HCT116 (cell line): ENCODE measurements at regions not wholly inside any gene's neighbourhood (a gene's known extent, or its start where the extent isn't known, plus 50 kb on each side); places are given as distances from the start of the nearest gene placed in this dataset.

Experiments used
- ATAC-seq: fragments of 200-7000 bp; cut with Tn5 transposase; 2 replicates; pipeline ENCODE4 v1.9.1; 2020; ENCODE audit warnings: mild to moderate bottlenecking, moderate library complexity
- BruUV-seq: library from RNA; stranded (reverse); fragments of 400-500 nt; replicated peaks from 2 replicates; lab custom pipeline; 2021; lab: Mats Ljungman, UMichigan
- CTCF ChIA-PET: fragments of 300-600 bp; sonication (Branson Sonifier 250); formaldehyde crosslinking; loops from one replicate; lab custom pipeline; 2021; ENCODE audit warnings: antibody characterized with exemption; lab: Charles Lee
- POLR2A ChIA-PET: fragments of 300-600, 350-600 bp; sonication (Branson Sonifier 250); formaldehyde crosslinking; loops from one replicate; lab custom pipeline; 2021; ENCODE audit warnings: antibody characterized with exemption; lab: Charles Lee
- RAD21 ChIA-PET, 2 experiments: fragments of 300-600 bp; sonication (Branson Sonifier 250); formaldehyde crosslinking; loops; one replicate each; lab custom pipeline; 2023; ENCODE audit warnings: low total read pairs in 2 of 2; ENCODE audit not compliant: uncharacterized antibody in 2 of 2, unreplicated experiment in 2 of 2, low non-redundant PET in 1 of 2; lab: Charles Lee
- DNase-seq: peaks from one replicate; pipeline ENCODE4 v3.0.0-alpha.2; 2010; ENCODE audit warnings: low read depth, low spot score
- H2AFZ ChIP-seq: fragments of 200-600 bp; shearing (Covaris generic), sonication (generic); 2 replicates; pipeline ENCODE4 v1.6.1; 2017; ENCODE audit warnings: low read depth, mixed run types, mixed read lengths, antibody characterized with exemption, low read length; ENCODE audit not compliant: poor library complexity, severe bottlenecking
- H3K27ac ChIP-seq: 2 replicates; pipeline ENCODE4 v1.5.1; 2012; ENCODE audit warnings: low read depth, low read length
- H3K27me3 ChIP-seq: fragments of 200-600 bp; sonication (generic); 2 replicates; pipeline ENCODE4 v1.6.1; 2016; ENCODE audit warnings: mixed run types, low read length, mixed read lengths; ENCODE audit not compliant: insufficient read depth
- H3K36me3 ChIP-seq, 2 experiments: fragments of 200-500 bp in 1 of 2; fragments of 200-600 bp in 1 of 2; sonication (Bioruptor generic) in 1 of 2; sonication (generic) in 1 of 2; 2 replicates each; pipeline versions ENCODE4 v1.5.1 to v1.6.1; 2014 to 2016; ENCODE audit warnings: low read length in 2 of 2, inconsistent platforms in 1 of 2, mixed read lengths in 1 of 2, mixed run types in 1 of 2; ENCODE audit not compliant: insufficient read depth in 2 of 2, control insufficient read depth in 1 of 2
- H3K4me1 ChIP-seq, 2 experiments: fragments of 200-600 bp in 1 of 2; sonication (generic) in 1 of 2; 2 replicates each; pipeline versions ENCODE4 v1.5.1 to v1.6.1; 2012 to 2017; ENCODE audit warnings: low read length in 2 of 2, inconsistent platforms in 1 of 2, mild to moderate bottlenecking in 1 of 2, mixed read lengths in 1 of 2, mixed run types in 1 of 2, moderate library complexity in 1 of 2; ENCODE audit not compliant: insufficient read depth in 2 of 2, control insufficient read depth in 1 of 2
- H3K4me2 ChIP-seq: fragments of 200-600 bp; sonication (generic); 2 replicates; pipeline ENCODE4 v1.6.1; 2017; ENCODE audit warnings: mixed run types, low read length, mixed read lengths
- H3K4me3 ChIP-seq, 2 experiments: fragments of 200-600 bp in 1 of 2; sonication (generic) in 1 of 2; replicated peaks in 1 of 2; 2 replicates each; pipeline ENCODE4 v1.5.1; 2011 to 2016; ENCODE audit warnings: low read length in 2 of 2, control low read depth in 1 of 2, low read depth in 1 of 2, mild to moderate bottlenecking in 1 of 2, mixed read lengths in 1 of 2, mixed run types in 1 of 2
- H3K79me2 ChIP-seq: fragments of 200-600 bp; sonication (generic); 2 replicates; pipeline ENCODE4 v1.6.1; 2017; ENCODE audit warnings: mild to moderate bottlenecking, mixed run types, low read length, moderate library complexity, mixed read lengths; ENCODE audit not compliant: insufficient read depth
- H3K9ac ChIP-seq: fragments of 200-600 bp; sonication (generic); 2 replicates; pipeline ENCODE4 v1.6.1; 2016; ENCODE audit warnings: low read length, mixed read lengths
- H3K9me2 ChIP-seq: fragments of 200-600 bp; sonication (generic), shearing (Covaris generic); 2 replicates; pipeline ENCODE4 v1.6.1; 2017; ENCODE audit warnings: mixed run types, mild to moderate bottlenecking, moderate library complexity; ENCODE audit not compliant: insufficient read depth
- H3K9me3 ChIP-seq, 2 experiments: fragments of 200-500 bp in 1 of 2; fragments of 200-600 bp in 1 of 2; sonication (Bioruptor generic) in 1 of 2; sonication (generic) in 1 of 2; 2 replicates each; pipeline ENCODE4 v1.6.1; 2014 to 2017; ENCODE audit warnings: low read length in 2 of 2, mixed read lengths in 2 of 2, inconsistent platforms in 1 of 2, low read depth in 1 of 2, mild to moderate bottlenecking in 1 of 2, mixed run types in 1 of 2, moderate library complexity in 1 of 2; ENCODE audit not compliant: control insufficient read depth in 1 of 2, insufficient read depth in 1 of 2
- H4K20me1 ChIP-seq: fragments of 200-600 bp; sonication (generic), shearing (Covaris generic); 2 replicates; pipeline ENCODE4 v1.6.1; 2017; ENCODE audit warnings: mixed run types, mild to moderate bottlenecking, moderate library complexity; ENCODE audit not compliant: insufficient read depth
- CBX3 ChIP-seq: IDR thresholded peaks from 2 replicates; pipeline ENCODE4 v1.6.1; 2012; ENCODE audit warnings: low read depth
- CTCF ChIP-seq, 3 experiments: fragments of 200-600 bp in 1 of 3; sonication (generic) in 1 of 3; IDR thresholded peaks in 2 of 3; conservative IDR thresholded peaks in 1 of 3; 2 replicates each; pipeline ENCODE4 v1.5.1; 2012 to 2017; ENCODE audit warnings: low read depth in 2 of 3, low read length in 2 of 3, antibody characterized with exemption in 1 of 3, borderline replicate concordance in 1 of 3, control low read depth in 1 of 3, mild to moderate bottlenecking in 1 of 3, mixed read lengths in 1 of 3, mixed run types in 1 of 3, moderate library complexity in 1 of 3; ENCODE audit not compliant: insufficient read depth in 1 of 3
- EGR1 ChIP-seq: IDR thresholded peaks from 2 replicates; pipeline ENCODE4 v1.6.1; 2012; ENCODE audit warnings: low read depth
- ELF1 ChIP-seq: IDR thresholded peaks from 2 replicates; pipeline ENCODE4 v1.6.1; 2012; ENCODE audit warnings: low read depth, borderline replicate concordance
- FOSL1 ChIP-seq: IDR thresholded peaks from 2 replicates; pipeline ENCODE4 v1.6.1; 2012; ENCODE audit warnings: low read depth
- JUND ChIP-seq: IDR thresholded peaks from 2 replicates; pipeline ENCODE4 v1.6.1; 2012
- POLR2A ChIP-seq: IDR thresholded peaks from 2 replicates; pipeline ENCODE4 v1.7.0; 2011; ENCODE audit warnings: borderline replicate concordance; ENCODE audit not compliant: insufficient read depth, insufficient read length; ENCODE audit errors: extremely low read depth
- RAD21 ChIP-seq: IDR thresholded peaks from 2 replicates; pipeline ENCODE4 v1.6.1; 2012; ENCODE audit warnings: low read depth, mild to moderate bottlenecking
- SIN3A ChIP-seq: IDR thresholded peaks from 2 replicates; pipeline ENCODE4 v1.6.1; 2012; ENCODE audit warnings: low read depth
- SP1 ChIP-seq: IDR thresholded peaks from 2 replicates; pipeline ENCODE4 v1.6.1; 2012; ENCODE audit warnings: low read depth
- SRF ChIP-seq: IDR thresholded peaks from 2 replicates; pipeline ENCODE4 v1.6.1; 2012; ENCODE audit warnings: low read depth
- TCF7L2 ChIP-seq: IDR thresholded peaks from 2 replicates; pipeline ENCODE4 v1.7.0; 2011; ENCODE audit warnings: borderline replicate concordance, inconsistent platforms; ENCODE audit not compliant: insufficient read depth, insufficient read length; ENCODE audit errors: extremely low read depth
- ZBTB33 ChIP-seq: IDR thresholded peaks from 2 replicates; pipeline ENCODE4 v1.6.1; 2011; ENCODE audit warnings: mild to moderate bottlenecking, low read length, moderate library complexity; ENCODE audit not compliant: insufficient replicate concordance; ENCODE audit errors: extremely low read depth
- ZFX ChIP-seq: fragments of 450-650 bp; IDR thresholded peaks from 2 replicates; pipeline ENCODE4 v1.6.1; 2017
- ZNF274 ChIP-seq: fragments of 200-500 bp; sonication (Bioruptor generic); IDR thresholded peaks from 2 replicates; pipeline ENCODE4 v1.6.1; 2014; ENCODE audit warnings: mild to moderate bottlenecking, low read depth, low read length, inconsistent platforms
- intact Hi-C: fragments of 100-400 bp; cut with micrococcal nuclease; formaldehyde crosslinking; loops from 2 replicates; pipeline ENCODE4 v1.10.0; 2022

- POLR2A ChIA-PET = no interaction called here
- CTCF ChIA-PET = no interaction called here
Measured at GRCh38 chr5:6861036-6861435, 147.8 kb downstream of the TENT4A start.

More at GRCh38 chr5:6861036-6861435, 147.8 kb downstream of the TENT4A start:
- Histone ChIP-seq H3K27me3 (no peaks in the 10 kb centered on the region; the same call in 1 of the 2 replicates), H3K9ac (no peak overlapping the region)
- DNase-seq = no peak
- intact Hi-C loops = no loop called here
- TF ChIP-seq CTCF (IDR thresholded peaks at IDR 0.05 in 2 of 3, conservative IDR thresholded peaks at IDR 0.05 in 1 of 3; ENCODE audit: borderline replicate concordance in 1 of 3, insufficient read depth in 1 of 3, low read depth in 2 of 3, low read length in 2 of 3) = no peak
- no peak for TF ChIP-seq EGR1
- no peak for TF ChIP-seq TCF7L2
- TF ChIP-seq POLR2A = no peak
- TF ChIP-seq SRF = no peak
- TF ChIP-seq ZBTB33 = no peak
- TF ChIP-seq JUND = no peak
- TF ChIP-seq ELF1 = no peak
- TF ChIP-seq ZFX = no peak
- TF ChIP-seq RAD21 = no peak
- no peak for TF ChIP-seq CBX3
- no peak for TF ChIP-seq SIN3A
- TF ChIP-seq SP1 = no peak
- TF ChIP-seq FOSL1 = no peak
- TF ChIP-seq ZNF274 = no peak
- TF ChIP-seq, all 23 proteins: peak for 0
- H2AFZ ChIP-seq = no peak overlapping the region
- H3K36me3 ChIP-seq = no peaks in the 10 kb centered on the region
- RAD21 ChIA-PET = no interaction called here
- H4K20me1 ChIP-seq = no peaks in the 10 kb centered on the region
- H3K9me3 ChIP-seq = no peaks in the 10 kb centered on the region
- H3K4me1 ChIP-seq = no peaks in the 10 kb centered on the region
- H3K79me2 ChIP-seq = no peaks in the 10 kb centered on the region
- no peak overlapping the region for H3K4me3 ChIP-seq
- H3K27ac ChIP-seq = no peak overlapping the region
- H3K9me2 ChIP-seq = no peaks in the 10 kb centered on the region
- BruUV-seq = no TSS peak
- H3K4me2 ChIP-seq = no peak overlapping the region
- no peak for ATAC-seq
